ENCODE measurements at regions not wholly inside any gene's neighbourhood (a gene's known extent, or its start where the extent isn't known, plus 50 kb on each side); places are given as distances from the start of the nearest gene placed in this dataset.

DNA sequence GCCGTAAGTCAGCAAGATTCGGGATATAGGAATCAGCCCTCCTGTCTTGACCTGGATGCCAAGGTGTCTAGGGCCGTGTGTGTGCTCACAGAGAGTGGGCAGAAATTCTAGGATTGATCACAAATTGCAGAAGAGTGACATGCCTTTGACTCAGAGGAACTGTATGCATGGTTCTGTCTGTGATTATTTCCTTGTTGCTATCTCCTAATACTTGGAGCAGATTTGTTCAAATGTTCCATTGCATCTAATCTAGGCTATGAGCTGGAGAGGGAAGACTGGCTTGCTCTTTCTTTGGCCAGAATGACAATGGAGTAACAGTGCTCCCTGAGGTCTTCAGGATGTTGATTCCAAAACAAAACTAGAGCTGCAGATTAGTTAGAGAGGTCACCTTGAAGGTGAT is 115.0 kb downstream of the EN1 start:
- H3K36me3 ChIP-seq (ENCODE audit: insufficient read depth, low read length) = no peaks in the 10 kb centered on the region
- FAIRE-seq (no peak), DNase-seq (ENCODE audit: low read depth) (peak; percentile 20)
- Mint-ChIP-seq H3K9me3 (ENCODE audit: unreplicated experiment) (peaks cover 8% of the 10 kb centered on the region), H3K27me3 (ENCODE audit: low read depth, unreplicated experiment) (peaks cover 4% of the 10 kb centered on the region), H3K27ac (ENCODE audit: unreplicated experiment) (no peak overlapping the region), H3K4me1 (ENCODE audit: low read depth, unreplicated experiment) (no peaks in the 10 kb centered on the region), H3K36me3 (ENCODE audit: low read depth, unreplicated experiment) (no peaks in the 10 kb centered on the region), H3K4me3 (ENCODE audit: unreplicated experiment) (no peak overlapping the region)
- no peak overlapping the region for H3K9ac ChIP-seq (ENCODE audit: low read length)
- no peak overlapping the region for H2AFZ ChIP-seq (ENCODE audit: low read depth, low read length)
- TF ChIP-seq, protein P1, sequence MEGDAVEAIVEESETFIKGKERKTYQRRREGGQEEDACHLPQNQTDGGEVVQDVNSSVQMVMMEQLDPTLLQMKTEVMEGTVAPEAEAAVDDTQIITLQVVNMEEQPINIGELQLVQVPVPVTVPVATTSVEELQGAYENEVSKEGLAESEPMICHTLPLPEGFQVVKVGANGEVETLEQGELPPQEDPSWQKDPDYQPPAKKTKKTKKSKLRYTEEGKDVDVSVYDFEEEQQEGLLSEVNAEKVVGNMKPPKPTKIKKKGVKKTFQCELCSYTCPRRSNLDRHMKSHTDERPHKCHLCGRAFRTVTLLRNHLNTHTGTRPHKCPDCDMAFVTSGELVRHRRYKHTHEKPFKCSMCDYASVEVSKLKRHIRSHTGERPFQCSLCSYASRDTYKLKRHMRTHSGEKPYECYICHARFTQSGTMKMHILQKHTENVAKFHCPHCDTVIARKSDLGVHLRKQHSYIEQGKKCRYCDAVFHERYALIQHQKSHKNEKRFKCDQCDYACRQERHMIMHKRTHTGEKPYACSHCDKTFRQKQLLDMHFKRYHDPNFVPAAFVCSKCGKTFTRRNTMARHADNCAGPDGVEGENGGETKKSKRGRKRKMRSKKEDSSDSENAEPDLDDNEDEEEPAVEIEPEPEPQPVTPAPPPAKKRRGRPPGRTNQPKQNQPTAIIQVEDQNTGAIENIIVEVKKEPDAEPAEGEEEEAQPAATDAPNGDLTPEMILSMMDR (IDR thresholded peaks at IDR 0.05; ENCODE audit: insufficient read depth, low read depth, low read length) = no peak
- TF ChIP-seq EZH2 (IDR thresholded peaks at IDR 0.05; ENCODE audit: insufficient read depth, low read length) = no peak
- H3K4me3 ChIP-seq (ENCODE audit: insufficient read depth, low read depth, low read length) = no peak overlapping the region
- no peaks in the 10 kb centered on the region for H3K4me1 ChIP-seq (ENCODE audit: insufficient read depth, low read length)
- H3K27ac ChIP-seq (ENCODE audit: low read depth, low read length) = no peak overlapping the region
- no peaks in the 10 kb centered on the region for H3K79me2 ChIP-seq (ENCODE audit: insufficient read depth, low read length)
- no peak overlapping the region for H3K4me2 ChIP-seq (ENCODE audit: low read length)
- H3K27me3 ChIP-seq (ENCODE audit: insufficient read depth, low read length) = no peaks in the 10 kb centered on the region
- H4K20me1 ChIP-seq (ENCODE audit: insufficient read depth, low read length) = no peaks in the 10 kb centered on the region
- H3K9me3 ChIP-seq (ENCODE audit: insufficient read depth, low read depth, low read length) = peaks cover 5% of the 10 kb centered on the region

DNA sequence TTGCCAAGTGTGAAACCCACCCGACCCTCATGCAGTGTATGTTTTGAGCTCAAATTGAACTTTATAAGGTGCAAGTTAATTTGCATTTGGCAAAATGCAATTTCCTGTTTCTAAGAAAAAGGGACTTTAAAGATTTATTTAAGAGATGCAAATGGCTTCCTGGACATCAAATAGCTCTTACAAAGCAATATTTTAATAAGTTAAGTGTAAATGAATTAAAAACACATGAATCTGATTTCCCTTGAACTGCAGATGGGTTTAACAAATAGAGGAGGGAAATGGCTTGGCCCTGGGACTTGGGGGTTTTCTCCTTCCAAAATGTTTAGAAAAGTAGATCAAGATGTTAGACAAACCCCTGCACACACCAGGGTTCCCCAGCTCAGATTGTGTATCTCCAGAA is 116.0 kb downstream of the EN1 start:
- Histone ChIP-seq H3K36me3 (ENCODE audit: insufficient read depth, low read length) (no peaks in the 10 kb centered on the region), H4K20me1 (ENCODE audit: insufficient read depth, low read length) (no peaks in the 10 kb centered on the region), H3K9me3 (ENCODE audit: insufficient read depth, low read depth, low read length) (peaks cover 5% of the 10 kb centered on the region), H3K79me2 (ENCODE audit: insufficient read depth, low read length) (no peaks in the 10 kb centered on the region), H3K4me3 (ENCODE audit: insufficient read depth, low read depth, low read length) (no peak overlapping the region), H2AFZ (ENCODE audit: low read depth, low read length) (no peak overlapping the region), H3K27me3 (ENCODE audit: insufficient read depth, low read length) (no peaks in the 10 kb centered on the region), H3K4me2 (ENCODE audit: low read length) (no peak overlapping the region), H3K9ac (ENCODE audit: low read length) (no peak overlapping the region), H3K4me1 (ENCODE audit: insufficient read depth, low read length) (no peaks in the 10 kb centered on the region), H3K27ac (ENCODE audit: low read depth, low read length) (no peak overlapping the region)
- no peak for FAIRE-seq
- Mint-ChIP-seq H3K36me3 (ENCODE audit: low read depth, unreplicated experiment) (no peaks in the 10 kb centered on the region), H3K27ac (ENCODE audit: unreplicated experiment) (no peak overlapping the region), H3K4me1 (ENCODE audit: low read depth, unreplicated experiment) (no peaks in the 10 kb centered on the region), H3K27me3 (ENCODE audit: low read depth, unreplicated experiment) (peaks cover 4% of the 10 kb centered on the region), H3K9me3 (ENCODE audit: unreplicated experiment) (peaks cover 8% of the 10 kb centered on the region), H3K4me3 (ENCODE audit: unreplicated experiment) (no peak overlapping the region)
- no peak for DNase-seq (ENCODE audit: low read depth)
- TF ChIP-seq, protein P1 (IDR thresholded peaks at IDR 0.05; ENCODE audit: insufficient read depth, low read depth, low read length) = no peak
- TF ChIP-seq EZH2 (IDR thresholded peaks at IDR 0.05; ENCODE audit: insufficient read depth, low read length) = no peak

DNA sequence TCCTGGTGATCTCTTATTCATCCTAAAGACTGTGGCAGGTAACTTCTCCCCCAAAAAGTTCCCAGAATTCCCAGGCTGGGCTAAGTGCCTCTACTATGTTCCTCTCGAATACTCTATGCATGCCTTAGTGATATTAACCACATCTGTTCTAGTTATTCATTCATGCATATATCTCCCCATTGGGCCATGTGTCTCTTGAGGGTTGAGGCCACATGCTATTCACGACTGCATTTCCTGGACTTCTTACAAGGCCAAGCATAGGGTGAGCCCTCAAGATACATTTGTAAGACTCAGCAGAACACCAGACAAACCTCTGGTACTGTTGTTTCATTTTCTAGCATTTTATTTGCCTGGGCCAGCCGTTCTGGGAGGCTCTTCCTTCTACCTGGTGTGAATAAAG is 117.0 kb downstream of the EN1 start:
- H3K27ac Mint-ChIP-seq (ENCODE audit: unreplicated experiment) = no peak overlapping the region

More for the DNA sequence above, 117.0 kb downstream of the EN1 start:
- no peak overlapping the region for H3K4me2 ChIP-seq (ENCODE audit: low read length)
- DNase-seq (ENCODE audit: low read depth) (no peak), FAIRE-seq (no peak)
- H3K4me1 ChIP-seq (ENCODE audit: insufficient read depth, low read length) = no peaks in the 10 kb centered on the region
- TF ChIP-seq, protein P1 (IDR thresholded peaks at IDR 0.05; ENCODE audit: insufficient read depth, low read depth, low read length) = no peak
- no peak overlapping the region for H3K4me3 Mint-ChIP-seq (ENCODE audit: unreplicated experiment)
- no peak overlapping the region for H3K4me3 ChIP-seq (ENCODE audit: insufficient read depth, low read depth, low read length)
- no peak overlapping the region for H3K27ac ChIP-seq (ENCODE audit: low read depth, low read length)
- peaks cover 14% of the 10 kb centered on the region for H3K27me3 Mint-ChIP-seq (ENCODE audit: low read depth, unreplicated experiment)
- no peak overlapping the region for H3K9ac ChIP-seq (ENCODE audit: low read length)
- H3K36me3 ChIP-seq (ENCODE audit: insufficient read depth, low read length) = no peaks in the 10 kb centered on the region
- no peaks in the 10 kb centered on the region for H3K27me3 ChIP-seq (ENCODE audit: insufficient read depth, low read length)
- no peaks in the 10 kb centered on the region for H3K36me3 Mint-ChIP-seq (ENCODE audit: low read depth, unreplicated experiment)
- H3K4me1 Mint-ChIP-seq (ENCODE audit: low read depth, unreplicated experiment) = no peaks in the 10 kb centered on the region
- peaks cover 5% of the 10 kb centered on the region for H3K9me3 ChIP-seq (ENCODE audit: insufficient read depth, low read depth, low read length)
- no peaks in the 10 kb centered on the region for H4K20me1 ChIP-seq (ENCODE audit: insufficient read depth, low read length)
- H3K9me3 Mint-ChIP-seq (ENCODE audit: unreplicated experiment) = peaks cover 15% of the 10 kb centered on the region
- H2AFZ ChIP-seq (ENCODE audit: low read depth, low read length) = no peak overlapping the region
- no peaks in the 10 kb centered on the region for H3K79me2 ChIP-seq (ENCODE audit: insufficient read depth, low read length)
